A673 (cell line): ENCODE measurements at regions not wholly inside any gene's neighbourhood (a gene's known extent, or its start where the extent isn't known, plus 50 kb on each side); places are given as distances from the start of the nearest gene placed in this dataset.

Source experiments
- BruUV-seq: library from RNA; stranded (reverse); fragments of 400-500 nt; replicated peaks from 2 replicates; lab custom pipeline; 2021; lab: Mats Ljungman, UMichigan
- CTCF ChIA-PET: fragments of 300-600 bp; sonication (Branson Sonifier 250); formaldehyde crosslinking; loops from one replicate; lab custom pipeline; 2022; ENCODE audit warnings: antibody characterized with exemption; lab: Charles Lee
- POLR2A ChIA-PET: fragments of 300-600 bp; sonication (Branson Sonifier 250); formaldehyde crosslinking; loops from one replicate; lab custom pipeline; 2022; ENCODE audit warnings: antibody characterized with exemption; ENCODE audit not compliant: low non-redundant PET; lab: Charles Lee
- DNase-seq: peaks from one replicate; pipeline ENCODE4 v3.0.0-alpha.2; 2015; ENCODE audit warnings: low spot score
- H3K27ac ChIP-seq: fragments of 200-600 bp; sonication (generic); 2 replicates; pipeline ENCODE4 v1.5.1; 2016; ENCODE audit warnings: mixed run types, low read depth, mild to moderate bottlenecking, mixed read lengths, antibody characterized with exemption, low read length; ENCODE audit not compliant: poor library complexity, severe bottlenecking
- H3K27me3 ChIP-seq: fragments of 200-600 bp; sonication (generic); replicated peaks from 2 replicates; pipeline ENCODE4 v1.6.1; 2017; ENCODE audit warnings: mixed run types, low read depth, mild to moderate bottlenecking, mixed read lengths, antibody characterized with exemption, low read length; ENCODE audit not compliant: insufficient read depth, poor library complexity
- H3K36me3 ChIP-seq: fragments of 200-600 bp; sonication (generic); 2 replicates; pipeline ENCODE4 v1.6.1; 2016; ENCODE audit warnings: mixed run types, mild to moderate bottlenecking, mixed read lengths, antibody characterized with exemption, low read length; ENCODE audit not compliant: insufficient read depth, poor library complexity, severe bottlenecking
- H3K4me1 ChIP-seq: fragments of 200-600 bp; sonication (generic); 2 replicates; pipeline ENCODE4 v1.6.1; 2017; ENCODE audit warnings: mixed run types, mild to moderate bottlenecking, mixed read lengths, antibody characterized with exemption, low read length; ENCODE audit not compliant: insufficient read depth, poor library complexity, severe bottlenecking
- H3K4me3 ChIP-seq: fragments of 200-600 bp; sonication (generic); 2 replicates; pipeline ENCODE4 v1.5.1; 2016; ENCODE audit warnings: low read depth, mixed run types, mild to moderate bottlenecking, mixed read lengths, low read length; ENCODE audit not compliant: poor library complexity, severe bottlenecking
- H3K9me3 ChIP-seq: fragments of 200-600 bp; sonication (generic); 2 replicates; pipeline ENCODE4 v1.6.1; 2016; ENCODE audit warnings: mixed run types, low read depth, mild to moderate bottlenecking, mixed read lengths, antibody characterized with exemption, low read length; ENCODE audit not compliant: poor library complexity, severe bottlenecking
- CTCF ChIP-seq: fragments of 300-800, 200-600 bp; sonication (generic); conservative IDR thresholded peaks from 2 replicates; pipeline ENCODE4 v1.5.1; 2017; ENCODE audit warnings: low read depth, mild to moderate bottlenecking, antibody characterized with exemption, low read length, moderate library complexity, mixed read lengths
- EZH2 ChIP-seq: fragments of 200-600 bp; sonication (generic); IDR thresholded peaks from 2 replicates; pipeline ENCODE4 v1.6.1; 2017; ENCODE audit warnings: borderline replicate concordance, low read depth, mild to moderate bottlenecking, mixed read lengths, antibody characterized with exemption, low read length; ENCODE audit not compliant: poor library complexity, severe bottlenecking
- intact Hi-C: fragments of 100-400 bp; cut with micrococcal nuclease; formaldehyde crosslinking; loops from one replicate; pipeline ENCODE4 v1.10.0; 2022; ENCODE audit not compliant: unreplicated experiment

- CTCF ChIA-PET: no interaction called here
- Histone ChIP-seq H3K27me3 (no peaks in the 10 kb centered on the region), H3K36me3 (no peaks in the 10 kb centered on the region), H3K27ac (no peak overlapping the region), H3K4me3 (no peak overlapping the region), H3K9me3 (no peaks in the 10 kb centered on the region), H3K4me1 (no peaks in the 10 kb centered on the region)
- intact Hi-C loops: no loop called here
- DNase-seq: no peak
- TF ChIP-seq EZH2 (no peak), CTCF (no peak)
- POLR2A ChIA-PET: no interaction called here
- no TSS peak for BruUV-seq
These were observed 90.2 kb upstream of the RUNX1 start for GRCh38 chr21:35139382-35139715.

GRCh38 chr21:35138665-35139381 is 89.7 kb upstream of the RUNX1 start:
- H3K27me3 ChIP-seq: no peaks in the 10 kb centered on the region
- no peaks in the 10 kb centered on the region for H3K36me3 ChIP-seq
- H3K4me3 ChIP-seq: no peak overlapping the region
- DNase-seq: peak; percentile 0
- intact Hi-C loops: no loop called here
- H3K4me1 ChIP-seq: no peaks in the 10 kb centered on the region
- BruUV-seq: no TSS peak
- no peaks in the 10 kb centered on the region for H3K9me3 ChIP-seq
- no peak overlapping the region for H3K27ac ChIP-seq
- TF ChIP-seq CTCF (no peak), EZH2 (no peak)
- POLR2A ChIA-PET: no interaction called here
- CTCF ChIA-PET: no interaction called here

- ChIA-PET CTCF (no interaction called here), POLR2A (no interaction called here)
- Histone ChIP-seq H3K4me1 (no peaks in the 10 kb centered on the region), H3K27ac (no peak overlapping the region), H3K36me3 (no peaks in the 10 kb centered on the region), H3K9me3 (no peaks in the 10 kb centered on the region), H3K27me3 (no peaks in the 10 kb centered on the region), H3K4me3 (no peak overlapping the region)
- intact Hi-C loops: no loop called here
- DNase-seq: no peak
- no TSS peak for BruUV-seq
- no peak for TF ChIP-seq CTCF
- no peak for TF ChIP-seq EZH2
These were observed 87.6 kb upstream of the RUNX1 start for GRCh38 chr21:35136586-35137219.
